ENCODE measurements at regions not wholly inside any gene's neighbourhood (a gene's known extent, or its start where the extent isn't known, plus 50 kb on each side); places are given as distances from the start of the nearest gene placed in this dataset.
"Not testable (repeated sequence)": the region's sequence is repeated elsewhere in the genome, so short reads cannot be mapped to it uniquely, and the experiment has no call there.

- DNase-seq, result peak; percentile 52
These were observed 160.4 kb upstream of the GPR101 start for GRCh38 chrX:137194164-137194563.

DNA sequence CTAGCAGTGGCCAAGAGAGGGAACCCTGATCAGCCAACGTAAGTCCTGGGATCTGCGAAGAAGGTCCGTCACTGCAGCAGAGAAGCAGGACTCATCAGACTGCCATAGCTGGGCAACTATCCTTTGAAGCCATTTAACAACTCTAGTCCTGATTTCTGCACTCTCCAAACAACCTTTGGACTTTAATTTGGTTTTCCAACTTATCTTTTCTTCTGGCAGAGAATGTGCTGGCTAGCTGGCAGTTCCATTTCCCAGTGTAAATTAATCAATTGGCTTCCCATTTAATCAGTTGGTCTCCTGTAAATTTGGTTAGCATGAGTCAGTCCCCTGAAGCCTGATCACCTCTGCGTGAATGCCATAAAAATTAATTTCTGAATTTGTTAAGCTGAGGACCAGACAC is 153.7 kb upstream of the GPR101 start:
- no peak for DNase-seq

- no peak for DNase-seq
These were observed 144.6 kb upstream of the GPR101 start for GRCh38 chrX:137178392-137178791.

DNA sequence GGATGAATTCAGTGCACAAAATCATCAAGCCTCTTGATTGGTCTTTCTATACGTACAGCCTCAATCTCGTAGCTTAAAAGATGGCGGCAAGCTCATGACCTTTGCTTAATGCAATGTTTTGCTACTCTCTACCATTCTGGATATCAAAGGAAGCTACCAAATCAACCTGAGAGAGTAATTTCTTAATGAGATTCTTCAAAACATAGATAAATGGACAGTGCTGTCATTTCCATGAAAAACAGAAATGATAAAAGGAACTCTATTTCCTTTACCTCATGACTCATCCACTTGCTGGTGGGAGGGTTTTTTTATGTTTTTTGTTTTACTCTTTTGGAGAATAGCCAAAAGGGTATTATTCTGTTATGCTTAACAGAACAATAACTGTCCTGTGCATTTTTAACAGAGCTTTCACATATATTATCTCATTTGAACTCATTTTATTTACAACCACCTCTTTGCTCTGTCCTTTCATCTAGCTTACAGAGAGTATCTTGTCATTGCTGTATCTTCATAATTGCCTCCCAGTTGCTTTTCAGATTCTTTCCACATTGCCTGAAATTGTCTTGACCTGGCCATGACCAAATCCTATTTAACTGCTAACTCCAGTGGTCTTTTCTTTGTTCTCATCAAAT is 138.6 kb upstream of the GPR101 start:
- DNase-seq, result no peak

- no peak for DNase-seq
These were observed 137.8 kb upstream of the GPR101 start for GRCh38 chrX:137171626-137172025.

GRCh38 chrX:137166591-137166990 is 132.8 kb upstream of the GPR101 start:
- peak; percentile 2 for DNase-seq

- no peak for DNase-seq
These were observed 130.5 kb upstream of the GPR101 start for GRCh38 chrX:137164329-137164728.

DNA sequence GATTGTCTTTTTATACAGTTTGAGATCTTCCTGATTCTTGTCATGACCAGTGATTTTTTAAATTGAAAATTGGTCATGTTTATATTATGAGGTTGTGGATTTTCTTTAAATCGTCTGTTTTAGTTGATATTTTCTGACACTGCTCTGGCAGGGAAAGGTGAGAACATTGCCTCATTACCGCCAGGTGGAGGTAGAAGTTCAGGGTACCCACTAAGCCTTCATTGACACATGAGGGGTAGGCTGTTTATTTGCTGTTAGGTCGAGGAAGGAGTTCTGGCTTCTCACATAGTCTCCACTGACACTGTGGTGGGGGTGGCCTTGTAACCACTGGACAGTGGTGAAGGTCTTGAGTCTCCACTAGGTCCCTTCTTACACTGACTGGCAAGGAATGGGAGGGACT is 117.6 kb upstream of the GPR101 start:
- DNase-seq, result no peak

DNA sequence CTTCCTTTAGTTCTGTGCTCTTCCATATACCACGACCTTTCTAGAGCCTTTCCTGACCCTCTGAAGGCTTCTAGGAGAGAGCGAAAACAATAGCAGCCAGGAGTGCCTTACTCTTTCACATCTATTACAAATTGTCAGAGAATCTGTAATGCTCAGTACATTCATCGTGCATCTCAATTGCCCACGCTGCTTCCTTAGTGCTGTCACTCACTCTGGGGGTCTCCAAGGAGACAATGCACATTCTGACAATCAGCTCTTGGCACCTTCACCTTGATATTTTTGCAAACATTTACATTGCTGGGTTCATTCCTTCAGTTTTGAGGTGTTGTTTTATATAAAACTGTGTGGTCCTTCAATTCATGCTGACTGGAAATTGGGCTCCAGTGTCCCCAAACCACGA is 110.1 kb upstream of the GPR101 start:
- DNase-seq, result no peak

DNA sequence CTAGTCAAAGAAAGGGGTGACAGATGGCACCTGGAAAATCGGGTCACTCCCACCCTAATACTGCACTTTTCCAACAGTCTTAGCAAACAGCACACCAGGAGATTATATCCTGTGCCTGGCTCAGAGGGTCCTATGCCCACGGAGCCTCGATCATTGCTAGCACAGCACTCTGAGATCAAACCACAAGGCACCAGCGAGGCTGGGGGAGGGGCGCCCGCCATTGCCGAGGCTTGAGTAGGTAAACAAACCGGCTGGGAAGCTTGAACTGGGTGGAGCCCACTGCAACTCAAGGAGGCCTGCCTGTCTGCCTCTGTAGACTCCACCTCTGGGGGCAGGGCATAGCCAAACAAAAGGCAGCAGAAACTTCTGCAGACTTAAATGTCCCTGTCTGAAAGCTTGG is 88.9 kb upstream of the GPR101 start:
- not testable (repeated sequence) for DNase-seq

GRCh38 chrX:137119049-137119448 is 85.3 kb upstream of the GPR101 start:
- no peak for DNase-seq

GRCh38 chrX:137118536-137118935 is 84.7 kb upstream of the GPR101 start:
- no peak for DNase-seq

- DNase-seq, result no peak
These were observed 84.3 kb upstream of the GPR101 start for GRCh38 chrX:137118136-137118535.

GRCh38 chrX:137107877-137108276 is 74.1 kb upstream of the GPR101 start:
- not testable (repeated sequence) for DNase-seq

- DNase-seq, result no peak
These were observed 67.6 kb upstream of the GPR101 start for GRCh38 chrX:137101273-137101990.

Data from NCI-H1694 (cell line).